ENCODE measurements at regions not wholly inside any gene's neighbourhood (a gene's known extent, or its start where the extent isn't known, plus 50 kb on each side); places are given as distances from the start of the nearest gene placed in this dataset.

DNA sequence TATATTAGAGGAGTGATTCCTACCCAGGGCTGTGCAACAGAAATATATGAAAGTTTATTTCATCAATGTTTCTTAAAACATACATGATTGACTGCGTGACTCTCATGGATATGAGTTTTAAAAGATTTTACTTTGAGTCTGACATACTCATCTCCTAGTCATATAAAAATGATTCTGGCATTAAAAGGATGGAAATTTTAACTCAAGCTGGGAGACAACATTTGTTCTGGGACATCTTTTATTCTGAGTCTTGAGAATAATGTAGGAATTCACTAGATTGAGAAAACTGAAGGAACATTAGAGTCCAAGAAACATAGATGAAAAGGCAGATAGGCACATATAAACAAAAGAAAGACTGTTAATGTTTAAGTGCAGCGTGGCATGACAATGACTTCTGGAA, 649.6 kb downstream of the SPRY1 start:
- TF ChIP-seq, protein P1, sequence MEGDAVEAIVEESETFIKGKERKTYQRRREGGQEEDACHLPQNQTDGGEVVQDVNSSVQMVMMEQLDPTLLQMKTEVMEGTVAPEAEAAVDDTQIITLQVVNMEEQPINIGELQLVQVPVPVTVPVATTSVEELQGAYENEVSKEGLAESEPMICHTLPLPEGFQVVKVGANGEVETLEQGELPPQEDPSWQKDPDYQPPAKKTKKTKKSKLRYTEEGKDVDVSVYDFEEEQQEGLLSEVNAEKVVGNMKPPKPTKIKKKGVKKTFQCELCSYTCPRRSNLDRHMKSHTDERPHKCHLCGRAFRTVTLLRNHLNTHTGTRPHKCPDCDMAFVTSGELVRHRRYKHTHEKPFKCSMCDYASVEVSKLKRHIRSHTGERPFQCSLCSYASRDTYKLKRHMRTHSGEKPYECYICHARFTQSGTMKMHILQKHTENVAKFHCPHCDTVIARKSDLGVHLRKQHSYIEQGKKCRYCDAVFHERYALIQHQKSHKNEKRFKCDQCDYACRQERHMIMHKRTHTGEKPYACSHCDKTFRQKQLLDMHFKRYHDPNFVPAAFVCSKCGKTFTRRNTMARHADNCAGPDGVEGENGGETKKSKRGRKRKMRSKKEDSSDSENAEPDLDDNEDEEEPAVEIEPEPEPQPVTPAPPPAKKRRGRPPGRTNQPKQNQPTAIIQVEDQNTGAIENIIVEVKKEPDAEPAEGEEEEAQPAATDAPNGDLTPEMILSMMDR (IDR thresholded peaks at IDR 0.05; ENCODE audit: insufficient read depth, low read length, poor library complexity, severe bottlenecking): no peak
- no peaks in the 10 kb centered on the region for H3K27me3 ChIP-seq (ENCODE audit: control insufficient read depth, insufficient read depth, low read length)
- no peak for DNase-seq (ENCODE audit: low read depth)
- no peaks in the 10 kb centered on the region for H3K36me3 ChIP-seq (ENCODE audit: control insufficient read depth, insufficient read depth, low read length)
- H3K4me3 ChIP-seq (ENCODE audit: low read depth, low read length): no peak overlapping the region

DNA sequence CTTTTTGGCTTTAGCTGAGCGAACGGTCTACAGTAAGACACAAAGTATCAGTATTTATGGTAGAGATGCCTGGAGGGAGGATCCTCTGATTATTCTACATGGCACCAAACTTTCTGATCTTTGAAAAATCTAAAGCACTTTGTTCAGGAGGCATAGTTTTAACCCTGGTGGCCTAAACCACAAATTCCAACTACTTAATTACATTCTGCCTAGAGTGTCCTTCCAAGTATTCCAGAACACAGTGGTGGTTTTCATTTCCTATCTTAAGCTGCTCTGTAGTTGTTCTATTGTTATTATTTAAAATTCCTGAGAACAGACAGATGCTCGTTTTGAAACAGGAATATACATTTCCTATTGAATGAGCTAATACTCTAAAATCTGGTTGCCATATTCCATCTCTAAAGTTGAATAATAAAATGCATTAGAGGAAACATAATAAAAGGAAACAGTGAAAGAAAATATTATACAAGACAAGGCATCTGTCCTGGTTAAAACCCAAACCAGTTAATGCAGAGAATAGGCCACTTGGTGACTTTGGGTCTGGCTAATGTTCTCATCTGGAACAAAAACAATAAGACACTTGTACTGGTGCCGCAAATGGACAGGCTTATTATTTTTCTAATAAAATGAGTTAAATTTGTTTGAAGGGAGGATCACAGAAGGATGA, 657.4 kb downstream of the SPRY1 start:
- TF ChIP-seq, protein P1 (IDR thresholded peaks at IDR 0.05; ENCODE audit: insufficient read depth, low read length, poor library complexity, severe bottlenecking): no peak
- H3K36me3 ChIP-seq (ENCODE audit: control insufficient read depth, insufficient read depth, low read length): no peaks in the 10 kb centered on the region
- no peak overlapping the region for H3K4me3 ChIP-seq (ENCODE audit: low read depth, low read length)
- no peak for DNase-seq (ENCODE audit: low read depth)
- H3K27me3 ChIP-seq (ENCODE audit: control insufficient read depth, insufficient read depth, low read length): no peaks in the 10 kb centered on the region

DNA sequence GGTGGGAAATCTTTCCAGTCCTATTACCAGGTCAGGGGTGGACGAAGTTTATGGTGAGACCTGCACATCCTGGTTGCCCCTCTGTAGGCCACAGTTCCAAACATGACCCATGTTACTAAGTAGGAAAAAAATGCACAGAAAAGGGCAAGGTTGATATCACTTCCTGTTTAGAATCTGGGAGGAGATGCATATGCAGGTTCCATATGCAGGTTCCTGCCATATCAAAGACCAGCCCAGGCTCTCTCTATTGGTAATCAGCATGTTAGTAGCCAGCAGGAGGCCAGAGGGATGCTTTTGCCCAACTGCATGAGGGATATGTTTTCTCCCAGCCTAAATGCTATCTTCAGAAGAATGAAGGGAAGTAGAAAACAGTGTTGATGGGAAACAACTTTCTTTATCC, 657.2 kb downstream of the ANKRD50 start:
- Histone ChIP-seq H3K4me3 (ENCODE audit: low read depth, low read length) (no peak overlapping the region), H3K27me3 (ENCODE audit: control insufficient read depth, insufficient read depth, low read length) (no peaks in the 10 kb centered on the region), H3K36me3 (ENCODE audit: control insufficient read depth, insufficient read depth, low read length) (no peaks in the 10 kb centered on the region)
- DNase-seq (ENCODE audit: low read depth): no peak
- TF ChIP-seq, protein P1 (IDR thresholded peaks at IDR 0.05; ENCODE audit: insufficient read depth, low read length, poor library complexity, severe bottlenecking): no peak

- Histone ChIP-seq H3K4me3 (ENCODE audit: low read depth, low read length) (no peak overlapping the region), H3K27me3 (ENCODE audit: control insufficient read depth, insufficient read depth, low read length) (no peaks in the 10 kb centered on the region), H3K36me3 (ENCODE audit: control insufficient read depth, insufficient read depth, low read length) (no peaks in the 10 kb centered on the region)
- TF ChIP-seq, protein P1 (IDR thresholded peaks at IDR 0.05; ENCODE audit: insufficient read depth, low read length, poor library complexity, severe bottlenecking): no peak
- DNase-seq (ENCODE audit: low read depth): no peak
These were observed 656.6 kb downstream of the ANKRD50 start for GRCh38 chr4:124055896-124056295.

DNA sequence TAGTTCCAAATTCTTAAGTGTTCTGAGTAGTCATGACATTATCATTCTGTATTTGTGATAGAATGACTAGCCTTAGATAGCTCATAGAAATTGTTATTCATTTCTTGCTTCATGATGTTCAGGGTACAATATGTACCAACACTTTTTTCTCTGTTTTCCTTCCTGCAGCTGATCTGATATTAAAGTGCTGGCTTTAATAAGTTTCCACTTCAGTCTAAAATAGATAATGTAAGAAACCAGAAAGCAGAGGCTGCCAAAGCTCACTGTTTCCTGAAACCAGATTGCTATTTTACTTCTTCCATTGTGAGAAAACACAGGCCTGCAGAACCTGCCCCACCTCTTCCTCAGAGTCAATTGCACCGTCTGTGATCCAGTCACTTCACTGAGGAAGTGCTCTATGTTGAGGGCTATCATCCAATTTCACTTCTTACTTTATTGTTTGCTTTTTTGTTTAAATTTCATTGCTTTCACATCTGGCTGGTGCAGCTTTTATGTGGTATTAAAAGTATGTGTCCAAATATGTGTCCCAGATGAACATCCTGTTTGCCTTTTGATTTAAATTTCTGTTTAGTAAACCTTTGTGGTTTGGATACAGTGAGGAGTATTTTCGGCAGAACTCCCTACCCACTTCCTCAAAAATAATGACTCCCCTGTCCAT, 652.1 kb downstream of the ANKRD50 start:
- Histone ChIP-seq H3K4me3 (ENCODE audit: low read depth, low read length) (no peak overlapping the region), H3K27me3 (ENCODE audit: control insufficient read depth, insufficient read depth, low read length) (no peaks in the 10 kb centered on the region), H3K36me3 (ENCODE audit: control insufficient read depth, insufficient read depth, low read length) (no peaks in the 10 kb centered on the region)
- no peak for DNase-seq (ENCODE audit: low read depth)
- TF ChIP-seq, protein P1 (IDR thresholded peaks at IDR 0.05; ENCODE audit: insufficient read depth, low read length, poor library complexity, severe bottlenecking): no peak

DNA sequence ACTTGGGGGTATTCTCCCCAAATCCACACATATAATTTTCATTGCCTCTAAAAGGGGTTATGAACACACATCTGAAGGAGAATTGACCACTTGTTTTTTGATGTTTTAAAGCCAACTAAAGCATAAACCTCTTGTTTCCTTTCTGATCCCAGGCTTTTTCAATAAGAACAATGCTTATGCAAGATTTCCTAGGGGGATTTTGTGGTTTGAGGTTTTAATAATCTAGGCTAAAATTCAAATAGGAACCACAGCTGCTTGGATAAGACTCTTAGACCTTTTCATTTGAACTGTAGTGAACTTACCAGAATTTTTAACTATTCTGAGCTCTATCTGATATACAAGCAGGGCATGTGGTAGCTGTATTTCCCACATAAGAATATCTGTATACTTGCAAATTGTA, 651.1 kb downstream of the ANKRD50 start:
- H3K27me3 ChIP-seq (ENCODE audit: control insufficient read depth, insufficient read depth, low read length): no peaks in the 10 kb centered on the region
- no peak overlapping the region for H3K4me3 ChIP-seq (ENCODE audit: low read depth, low read length)
- TF ChIP-seq, protein P1 (IDR thresholded peaks at IDR 0.05; ENCODE audit: insufficient read depth, low read length, poor library complexity, severe bottlenecking): no peak
- no peak for DNase-seq (ENCODE audit: low read depth)
- H3K36me3 ChIP-seq (ENCODE audit: control insufficient read depth, insufficient read depth, low read length): no peaks in the 10 kb centered on the region
